ENCODE measurements at regions not wholly inside any gene's neighbourhood (a gene's known extent, or its start where the extent isn't known, plus 50 kb on each side); places are given as distances from the start of the nearest gene placed in this dataset.

GRCh38 chr2:2575181-2575577 is 244.1 kb upstream of the MYT1L start:
- Mint-ChIP-seq H3K9me3 (ENCODE audit: unreplicated experiment) (peaks cover 6% of the 10 kb centered on the region), H3K4me3 (ENCODE audit: unreplicated experiment) (no peak overlapping the region), H3K27ac (ENCODE audit: low read depth, unreplicated experiment) (no peak overlapping the region), H3K36me3 (ENCODE audit: insufficient read depth, unreplicated experiment) (no peaks in the 10 kb centered on the region), H3K4me1 (ENCODE audit: insufficient read depth, unreplicated experiment) (no peaks in the 10 kb centered on the region), H3K27me3 (ENCODE audit: insufficient read depth, unreplicated experiment) (no peaks in the 10 kb centered on the region)
- no peak for DNase-seq (ENCODE audit: unreplicated experiment)
- ChIA-PET CTCF (no interaction called here), POLR2A (no interaction called here)
- TF ChIP-seq, protein P1, sequence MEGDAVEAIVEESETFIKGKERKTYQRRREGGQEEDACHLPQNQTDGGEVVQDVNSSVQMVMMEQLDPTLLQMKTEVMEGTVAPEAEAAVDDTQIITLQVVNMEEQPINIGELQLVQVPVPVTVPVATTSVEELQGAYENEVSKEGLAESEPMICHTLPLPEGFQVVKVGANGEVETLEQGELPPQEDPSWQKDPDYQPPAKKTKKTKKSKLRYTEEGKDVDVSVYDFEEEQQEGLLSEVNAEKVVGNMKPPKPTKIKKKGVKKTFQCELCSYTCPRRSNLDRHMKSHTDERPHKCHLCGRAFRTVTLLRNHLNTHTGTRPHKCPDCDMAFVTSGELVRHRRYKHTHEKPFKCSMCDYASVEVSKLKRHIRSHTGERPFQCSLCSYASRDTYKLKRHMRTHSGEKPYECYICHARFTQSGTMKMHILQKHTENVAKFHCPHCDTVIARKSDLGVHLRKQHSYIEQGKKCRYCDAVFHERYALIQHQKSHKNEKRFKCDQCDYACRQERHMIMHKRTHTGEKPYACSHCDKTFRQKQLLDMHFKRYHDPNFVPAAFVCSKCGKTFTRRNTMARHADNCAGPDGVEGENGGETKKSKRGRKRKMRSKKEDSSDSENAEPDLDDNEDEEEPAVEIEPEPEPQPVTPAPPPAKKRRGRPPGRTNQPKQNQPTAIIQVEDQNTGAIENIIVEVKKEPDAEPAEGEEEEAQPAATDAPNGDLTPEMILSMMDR (IDR thresholded peaks at IDR 0.05; ENCODE audit: unreplicated experiment), result no peak
- BruUV-seq (replicated peaks), result no TSS peak
- intact Hi-C loops (cut with micrococcal nuclease), result no loop called here

DNA sequence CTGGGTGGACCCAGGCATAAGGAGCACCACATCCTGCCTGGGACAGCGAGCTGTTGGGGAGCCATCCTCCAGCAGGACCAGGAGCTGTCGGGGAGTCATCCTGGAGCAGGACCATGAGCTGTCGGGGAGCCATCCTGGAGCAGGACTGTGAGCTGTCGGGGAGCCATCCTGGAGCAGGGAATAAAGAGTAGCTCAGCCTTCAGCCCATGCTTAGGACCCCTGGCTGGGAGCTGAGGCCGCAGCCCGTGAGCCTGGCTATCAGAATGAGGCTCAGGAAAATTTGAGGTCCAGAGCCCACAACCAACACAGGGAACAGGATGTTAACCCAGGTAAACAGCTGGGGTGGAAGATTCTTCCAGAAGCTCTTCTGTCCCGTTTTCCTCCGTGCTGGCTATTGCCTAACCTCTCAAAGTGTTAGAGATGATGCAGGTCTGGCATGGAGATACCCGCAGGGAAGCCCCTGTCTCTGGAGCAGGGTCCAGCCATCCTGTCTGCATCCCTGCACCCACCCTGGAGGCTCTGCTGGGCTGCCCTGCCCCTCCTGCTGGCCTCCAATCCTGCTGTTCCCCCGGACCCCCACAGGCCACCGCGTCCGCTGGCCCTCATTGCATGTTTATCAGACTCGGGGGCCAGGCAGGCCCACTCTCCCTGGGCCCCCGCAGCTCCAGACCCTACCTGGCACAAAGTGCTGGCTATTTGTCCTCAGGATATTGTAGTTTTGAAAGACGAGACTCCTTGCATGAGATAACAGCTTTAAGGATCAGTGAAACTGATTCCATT is 243.5 kb upstream of the MYT1L start:
- TF ChIP-seq, protein P1 (IDR thresholded peaks at IDR 0.05; ENCODE audit: unreplicated experiment), result no peak
- no peak overlapping the region for H3K4me3 Mint-ChIP-seq (ENCODE audit: unreplicated experiment)
- ChIA-PET CTCF (no interaction called here), POLR2A (no interaction called here)
- no TSS peak for BruUV-seq (replicated peaks)
- no peak overlapping the region for H3K27ac Mint-ChIP-seq (ENCODE audit: low read depth, unreplicated experiment)
- no peaks in the 10 kb centered on the region for H3K4me1 Mint-ChIP-seq (ENCODE audit: insufficient read depth, unreplicated experiment)
- DNase-seq (ENCODE audit: unreplicated experiment), result no peak
- no peaks in the 10 kb centered on the region for H3K9me3 Mint-ChIP-seq (ENCODE audit: unreplicated experiment)
- intact Hi-C loops (cut with micrococcal nuclease), result no loop called here
- H3K36me3 Mint-ChIP-seq (ENCODE audit: insufficient read depth, unreplicated experiment), result no peaks in the 10 kb centered on the region
- H3K27me3 Mint-ChIP-seq (ENCODE audit: insufficient read depth, unreplicated experiment), result no peaks in the 10 kb centered on the region

DNA sequence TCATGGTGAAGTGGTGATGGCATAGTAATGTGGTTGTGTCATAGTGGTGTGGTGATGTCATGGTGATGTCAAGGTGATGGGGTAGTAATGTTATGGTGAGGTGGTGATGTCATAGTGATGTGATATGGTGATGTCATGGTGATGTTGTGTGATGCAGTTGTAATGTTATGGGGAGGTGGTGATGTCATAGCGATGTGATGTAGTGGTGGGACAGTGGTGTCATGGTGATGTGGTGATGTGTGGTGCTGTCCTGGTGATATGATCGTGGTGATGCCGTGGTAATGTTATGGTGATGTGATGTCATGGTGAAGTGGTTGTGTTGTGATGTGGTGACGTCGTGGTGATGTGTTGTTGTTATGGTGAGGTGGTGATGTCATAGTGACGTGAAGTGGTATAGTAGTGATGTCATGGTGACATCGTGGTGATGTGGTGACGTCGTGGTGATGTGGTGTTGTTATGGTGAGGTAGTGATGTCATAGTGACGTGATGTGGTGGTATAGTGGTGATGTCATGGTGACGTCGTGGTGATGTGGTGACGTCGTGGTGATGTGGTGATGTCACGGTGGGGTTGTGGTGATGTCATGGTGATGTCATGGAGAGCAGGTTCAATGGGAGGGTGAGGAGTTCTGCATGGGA is 242.7 kb upstream of the MYT1L start:
- ChIA-PET POLR2A (no interaction called here), CTCF (no interaction called here)
- intact Hi-C loops (cut with micrococcal nuclease), result no loop called here
- Mint-ChIP-seq H3K27ac (ENCODE audit: low read depth, unreplicated experiment) (no peak overlapping the region), H3K27me3 (ENCODE audit: insufficient read depth, unreplicated experiment) (no peaks in the 10 kb centered on the region), H3K9me3 (ENCODE audit: unreplicated experiment) (no peaks in the 10 kb centered on the region), H3K4me3 (ENCODE audit: unreplicated experiment) (no peak overlapping the region), H3K36me3 (ENCODE audit: insufficient read depth, unreplicated experiment) (no peaks in the 10 kb centered on the region), H3K4me1 (ENCODE audit: insufficient read depth, unreplicated experiment) (no peaks in the 10 kb centered on the region)
- TF ChIP-seq, protein P1 (IDR thresholded peaks at IDR 0.05; ENCODE audit: unreplicated experiment), result no peak
- peak; percentile 7 for DNase-seq (ENCODE audit: unreplicated experiment)
- no TSS peak for BruUV-seq (replicated peaks)

- H3K4me3 Mint-ChIP-seq (ENCODE audit: unreplicated experiment), result no peak overlapping the region
- TF ChIP-seq, protein P1 (IDR thresholded peaks at IDR 0.05; ENCODE audit: unreplicated experiment), result no peak
- H3K27ac Mint-ChIP-seq (ENCODE audit: low read depth, unreplicated experiment), result no peak overlapping the region
- ChIA-PET CTCF (no interaction called here), POLR2A (no interaction called here)
- intact Hi-C loops (cut with micrococcal nuclease), result no loop called here
- DNase-seq (ENCODE audit: unreplicated experiment), result no peak
- no TSS peak for BruUV-seq (replicated peaks)
- no peaks in the 10 kb centered on the region for H3K27me3 Mint-ChIP-seq (ENCODE audit: insufficient read depth, unreplicated experiment)
- no peaks in the 10 kb centered on the region for H3K36me3 Mint-ChIP-seq (ENCODE audit: insufficient read depth, unreplicated experiment)
- no peaks in the 10 kb centered on the region for H3K9me3 Mint-ChIP-seq (ENCODE audit: unreplicated experiment)
- no peaks in the 10 kb centered on the region for H3K4me1 Mint-ChIP-seq (ENCODE audit: insufficient read depth, unreplicated experiment)
Measured at GRCh38 chr2:2573205-2573604, 242.1 kb upstream of the MYT1L start.

Measured in MCF 10A (cell line).